HepG2 (cell line): ENCODE measurements at regions not wholly inside any gene's neighbourhood (a gene's known extent, or its start where the extent isn't known, plus 50 kb on each side); places are given as distances from the start of the nearest gene placed in this dataset.

Experiments used
- ATAC-seq: fragments of 200-7000 bp; cut with Tn5 transposase; 3 replicates; pipeline ENCODE4 v1.9.1; 2020; ENCODE audit warnings: mild to moderate bottlenecking, moderate library complexity
- BruUV-seq: library from RNA; stranded (reverse); fragments of 400-500 nt; replicated peaks from 2 replicates; lab custom pipeline; 2021; lab: Mats Ljungman, UMichigan
- CTCF ChIA-PET: fragments of 300-600 bp; formaldehyde crosslinking; extraction: SDS; loops from one replicate; lab custom pipeline; 2021; ENCODE audit warnings: low total read pairs, inconsistent platforms, low intra/inter-chr PET ratio; lab: Yijun Ruan, JAX
- POLR2A ChIA-PET: fragments of 350-600 bp; sonication (Branson Sonifier 250); formaldehyde crosslinking; loops from one replicate; lab custom pipeline; 2020; ENCODE audit warnings: antibody characterized with exemption, inconsistent platforms; lab: Yijun Ruan, JAX
- DNase-seq: peaks from one replicate; pipeline ENCODE4 v3.0.0-alpha.2; 2015; ENCODE audit warnings: low spot score
- FAIRE-seq: peaks from 3 replicates; lab custom pipeline; 2011; peaks lifted over from hg19 to GRCh38; lab: Jason Lieb, UNC
- H2AFZ ChIP-seq: one replicate; pipeline ENCODE4 v1.6.1; 2011; ENCODE audit warnings: low read length, inconsistent platforms
- H3K27ac ChIP-seq: fragments of 300-600 bp; 3 replicates; pipeline ENCODE4 v1.8.0; 2011; ENCODE audit warnings: mixed run types, mild to moderate bottlenecking, mixed read lengths, low read length, inconsistent platforms; ENCODE audit not compliant: insufficient read depth; ENCODE audit errors: extremely low read length
- H3K27me3 ChIP-seq, 2 experiments: fragments of 200-600 bp in 1 of 2; 2 replicates in 1 of 2; 3 replicates in 1 of 2; pipeline versions ENCODE4 v1.6.0 to v1.8.0; 2011; ENCODE audit warnings: low read length in 2 of 2, mild to moderate bottlenecking in 2 of 2, moderate library complexity in 2 of 2, inconsistent platforms in 1 of 2; ENCODE audit not compliant: insufficient read depth in 2 of 2, control insufficient read depth in 1 of 2
- H3K36me3 ChIP-seq, 2 experiments: fragments of 200-600 bp in 1 of 2; replicated peaks in 1 of 2; 2 replicates in 1 of 2; 3 replicates in 1 of 2; pipeline versions ENCODE4 v1.5.1 to v1.8.0; 2011; ENCODE audit warnings: low read length in 2 of 2, inconsistent platforms in 1 of 2; ENCODE audit not compliant: insufficient read depth in 2 of 2, control insufficient read depth in 1 of 2
- H3K4me1 ChIP-seq: 2 replicates; pipeline ENCODE4 v1.5.1; 2012; ENCODE audit warnings: low read length, inconsistent platforms; ENCODE audit not compliant: insufficient read depth
- H3K4me2 ChIP-seq: 2 replicates; pipeline ENCODE4 v1.6.0; 2011; ENCODE audit warnings: low read depth, low read length, inconsistent platforms
- H3K4me3 ChIP-seq, 3 experiments: fragments of 200-600 bp in 1 of 3; sonication (generic), shearing (Covaris generic) in 1 of 3; replicated peaks in 1 of 3; 2 replicates each; pipeline ENCODE4 v1.5.1; 2011 to 2016; ENCODE audit warnings: low read length in 3 of 3, inconsistent platforms in 2 of 3, low read depth in 2 of 3, mild to moderate bottlenecking in 2 of 3, control low read depth in 1 of 3, mixed read lengths in 1 of 3; ENCODE audit not compliant: insufficient read depth in 1 of 3
- H3K79me2 ChIP-seq: one replicate; pipeline ENCODE4 v1.6.1; 2011; ENCODE audit warnings: low read length, inconsistent platforms; ENCODE audit not compliant: insufficient read depth
- H3K9ac ChIP-seq: 2 replicates; pipeline ENCODE4 v1.6.0; 2011; ENCODE audit warnings: mild to moderate bottlenecking, low read depth, low read length, inconsistent platforms; ENCODE audit not compliant: insufficient read depth
- H3K9me3 ChIP-seq: 2 replicates; pipeline ENCODE4 v1.5.1; 2012; ENCODE audit warnings: mild to moderate bottlenecking, low read length
- H4K20me1 ChIP-seq: 2 replicates; pipeline ENCODE4 v1.6.0; 2011; ENCODE audit warnings: inconsistent platforms, mild to moderate bottlenecking, low read length, moderate library complexity; ENCODE audit not compliant: insufficient read depth
- CEBPB ChIP-seq: IDR thresholded peaks from 2 replicates; pipeline ENCODE4 v1.6.1; 2011; ENCODE audit warnings: low read depth, low read length, improper control_type of control experiment, borderline replicate concordance
- HBP1 ChIP-seq: IDR thresholded peaks from 2 replicates; pipeline ENCODE4 v1.6.1; 2016; ENCODE audit warnings: low read depth, control low read depth
- KLF9 ChIP-seq: IDR thresholded peaks from 2 replicates; pipeline ENCODE4 v1.6.1; 2016; ENCODE audit warnings: low read depth
- MAFF ChIP-seq: IDR thresholded peaks from 2 replicates; pipeline ENCODE4 v1.6.1; 2011; ENCODE audit warnings: low read depth, low read length, improper control_type of control experiment
- MAFK ChIP-seq, 2 experiments: IDR thresholded peaks in 1 of 2; conservative IDR thresholded peaks in 1 of 2; 2 replicates each; pipeline ENCODE4 v1.6.1; 2011; ENCODE audit warnings: improper control_type of control experiment in 2 of 2, low read length in 2 of 2
- MEIS2 ChIP-seq: sonication (generic); formaldehyde crosslinking; IDR thresholded peaks from 2 replicates; pipeline ENCODE4 v1.9.0; 2021; ENCODE audit warnings: mild to moderate bottlenecking, missing genetic modification reagents
- NKX3-1 ChIP-seq: sonication (generic); formaldehyde crosslinking; IDR thresholded peaks from 2 replicates; pipeline ENCODE4 v1.5.0; 2020; ENCODE audit warnings: missing genetic modification reagents
- PATZ1 ChIP-seq: sonication (generic); formaldehyde crosslinking; IDR thresholded peaks from 2 replicates; pipeline ENCODE4 v1.4.0; 2020; ENCODE audit warnings: missing genetic modification reagents
- THRA ChIP-seq: sonication (generic); formaldehyde crosslinking; IDR thresholded peaks from 2 replicates; pipeline ENCODE4 v1.4.0; 2020; ENCODE audit warnings: missing genetic modification reagents, borderline replicate concordance
- ZKSCAN5 ChIP-seq: sonication (generic); formaldehyde crosslinking; IDR thresholded peaks from 2 replicates; pipeline ENCODE4 v1.5.1; 2020; ENCODE audit warnings: mild to moderate bottlenecking, missing genetic modification reagents
- ZNF180 ChIP-seq: sonication (generic); formaldehyde crosslinking; IDR thresholded peaks from 2 replicates; pipeline ENCODE4 v1.4.0; 2020; ENCODE audit warnings: low read depth, missing genetic modification reagents, borderline replicate concordance
- ZNF275 ChIP-seq: sonication (generic); formaldehyde crosslinking; IDR thresholded peaks from 2 replicates; pipeline ENCODE4 v1.8.0; 2022; ENCODE audit warnings: missing genetic modification reagents, mild to moderate bottlenecking, inconsistent platforms, borderline replicate concordance
- ZNF550 ChIP-seq: sonication (generic); formaldehyde crosslinking; IDR thresholded peaks from 2 replicates; pipeline ENCODE4 v1.4.0; 2020; ENCODE audit warnings: mild to moderate bottlenecking, missing genetic modification reagents, borderline replicate concordance
- ZNF713 ChIP-seq: sonication (generic); formaldehyde crosslinking; IDR thresholded peaks from 2 replicates; pipeline ENCODE4 v1.4.0; 2020; ENCODE audit warnings: mild to moderate bottlenecking, missing genetic modification reagents
- WGBS: methylation state at CpG from one replicate; pipeline ENCODE4 v1.1.6; 2017; ENCODE audit warnings: low lambda C conversion rate; 5-methylcytosine and 5-hydroxymethylcytosine counted together
- in situ Hi-C: cut with HindIII; loops from 2 replicates; pipeline ENCODE4 v1.10.0; 2017; ENCODE audit warnings: low pct_unique_long_range_greater_than_20kb; ENCODE audit not compliant: extremely low pct_ligation_motif_present
- intact Hi-C: fragments of 100-400 bp; cut with micrococcal nuclease; formaldehyde crosslinking; loops from one replicate; pipeline ENCODE4 v1.10.0; 2022; ENCODE audit not compliant: unreplicated experiment

GRCh38 chr5:30102185-30102584 is 1091.3 kb upstream of the CDH6 start:
- FAIRE-seq (no peak), DNase-seq (no peak), ATAC-seq (no peak)
- Histone ChIP-seq H3K9me3 (no peaks in the 10 kb centered on the region), H3K9ac (no peak overlapping the region), H3K4me3 (no peak overlapping the region), H3K4me1 (no peaks in the 10 kb centered on the region), H3K27me3 (no peaks in the 10 kb centered on the region), H3K27ac (no peak overlapping the region), H3K36me3 (no peaks in the 10 kb centered on the region), H2AFZ (no peak overlapping the region), H3K4me2 (no peak overlapping the region), H4K20me1 (no peaks in the 10 kb centered on the region), H3K79me2 (no peaks in the 10 kb centered on the region)
- peak; percentile 88 for TF ChIP-seq MAFF
- TF ChIP-seq KLF9 (CRISPR knock-in tag), result no peak
- TF ChIP-seq MAFK (conservative IDR thresholded peaks at IDR 0.05 in 1 of 2, IDR thresholded peaks at IDR 0.05 in 1 of 2; ENCODE audit: low read length in 2 of 2), result peak; percentile 82 to 94
- 3% methylated on average over 2 of the region's 2 CpGs for WGBS
- ChIA-PET CTCF (no interaction called here), POLR2A (no interaction called here)
- intact Hi-C loops (no loop called here), in situ Hi-C loops (no loop called here)
- no TSS peak for BruUV-seq

GRCh38 chr5:30100929-30101328 is 1092.6 kb upstream of the CDH6 start:
- no peaks in the 10 kb centered on the region for H3K27me3 ChIP-seq
- no peak for TF ChIP-seq ZNF180 (CRISPR knock-in tag)
- no peak for TF ChIP-seq MEIS2
- no peak for TF ChIP-seq HBP1
- no peak for TF ChIP-seq THRA
- TF ChIP-seq PATZ1 (CRISPR knock-in tag), result no peak
- no peak for TF ChIP-seq NKX3-1 (CRISPR knock-in tag)
- no peak for TF ChIP-seq ZNF713 (CRISPR knock-in tag)
- TF ChIP-seq CEBPB, result peak; percentile 90
- TF ChIP-seq ZKSCAN5 (CRISPR knock-in tag), result no peak
- no peak for TF ChIP-seq ZNF275
- TF ChIP-seq ZNF550 (CRISPR knock-in tag), result no peak

More at GRCh38 chr5:30100929-30101328, 1092.6 kb upstream of the CDH6 start:
- ATAC-seq (no peak), FAIRE-seq (no peak), DNase-seq (no peak)
- ChIA-PET POLR2A (no interaction called here), CTCF (no interaction called here)
- Histone ChIP-seq H3K27ac (no peak overlapping the region), H3K36me3 (no peaks in the 10 kb centered on the region), H2AFZ (no peak overlapping the region), H3K9ac (no peak overlapping the region), H3K4me3 (no peak overlapping the region), H4K20me1 (no peaks in the 10 kb centered on the region), H3K9me3 (no peaks in the 10 kb centered on the region), H3K4me1 (no peaks in the 10 kb centered on the region), H3K4me2 (no peak overlapping the region), H3K79me2 (no peaks in the 10 kb centered on the region)
- in situ Hi-C loops, result no loop called here
- 0% methylated on average over 2 of the region's 2 CpGs for WGBS
- intact Hi-C loops, result no loop called here
- BruUV-seq, result no TSS peak
